H9 (cell line): ENCODE measurements at regions not wholly inside any gene's neighbourhood (a gene's known extent, or its start where the extent isn't known, plus 50 kb on each side); places are given as distances from the start of the nearest gene placed in this dataset.

ENCODE experiments used
- DNase-seq: peaks from one replicate; pipeline ENCODE4 v3.0.0-alpha.2; 2017
- H2AFZ ChIP-seq: one replicate; pipeline ENCODE4 v1.6.1; 2013; ENCODE audit warnings: mild to moderate bottlenecking, low read length, control low read depth, moderate library complexity
- H2AK5ac ChIP-seq: 2 replicates; pipeline ENCODE4 v1.6.1; 2013; ENCODE audit warnings: low read length, control low read depth, mixed read lengths; ENCODE audit not compliant: insufficient read length
- H2BK120ac ChIP-seq: one replicate; pipeline ENCODE4 v1.6.1; 2013; ENCODE audit warnings: low read depth, mild to moderate bottlenecking, low read length, control low read depth, inconsistent platforms; ENCODE audit not compliant: poor library complexity, severe bottlenecking
- H2BK12ac ChIP-seq: 2 replicates; pipeline ENCODE4 v1.6.1; 2013; ENCODE audit warnings: low read length, control low read depth, mixed read lengths, low read depth; ENCODE audit not compliant: insufficient read length
- H2BK15ac ChIP-seq: 2 replicates; pipeline ENCODE4 v1.6.1; 2013; ENCODE audit warnings: low read depth, low read length, control low read depth
- H2BK20ac ChIP-seq: one replicate; pipeline ENCODE4 v1.6.1; 2013; ENCODE audit warnings: low read depth, mild to moderate bottlenecking, low read length, control low read depth, inconsistent platforms; ENCODE audit not compliant: poor library complexity, severe bottlenecking
- H2BK5ac ChIP-seq: 2 replicates; pipeline ENCODE4 v1.6.1; 2013; ENCODE audit warnings: low read length, control low read depth, mixed read lengths; ENCODE audit not compliant: insufficient read length
- H3K14ac ChIP-seq: 2 replicates; pipeline ENCODE4 v1.6.1; 2013; ENCODE audit warnings: low read length, control low read depth; ENCODE audit not compliant: insufficient read depth
- H3K18ac ChIP-seq: 2 replicates; pipeline ENCODE4 v1.6.1; 2013; ENCODE audit warnings: low read depth, mild to moderate bottlenecking, mixed read lengths, low read length, control low read depth; ENCODE audit not compliant: insufficient read length
- H3K23ac ChIP-seq: 2 replicates; pipeline ENCODE4 v1.6.1; 2013; ENCODE audit warnings: low read length, control low read depth, mixed read lengths, low read depth; ENCODE audit not compliant: insufficient read length
- H3K23me2 ChIP-seq: 2 replicates; pipeline ENCODE4 v1.6.1; 2013; ENCODE audit warnings: low read depth, mild to moderate bottlenecking, mixed read lengths, low read length, control low read depth; ENCODE audit not compliant: insufficient read length, poor library complexity, severe bottlenecking
- H3K27ac ChIP-seq: 2 replicates; pipeline ENCODE4 v1.5.1; 2013; ENCODE audit warnings: low read length, control low read depth, mixed read lengths, low read depth; ENCODE audit not compliant: insufficient read length
- H3K27me3 ChIP-seq: 2 replicates; pipeline ENCODE4 v1.6.1; 2013; ENCODE audit warnings: low read length, control low read depth, inconsistent platforms; ENCODE audit not compliant: insufficient read depth
- H3K4ac ChIP-seq: 2 replicates; pipeline ENCODE4 v1.6.1; 2013; ENCODE audit warnings: low read depth, mild to moderate bottlenecking, control low read depth, inconsistent platforms, low read length, moderate library complexity
- H3K4me1 ChIP-seq: 2 replicates; pipeline ENCODE4 v1.6.1; 2013; ENCODE audit warnings: low read length, control low read depth, inconsistent platforms; ENCODE audit not compliant: insufficient read depth
- H3K4me2 ChIP-seq: 2 replicates; pipeline ENCODE4 v1.6.1; 2013; ENCODE audit warnings: low read length, control low read depth, mixed read lengths; ENCODE audit not compliant: insufficient read length, insufficient read depth
- H3K56ac ChIP-seq: 2 replicates; pipeline ENCODE4 v1.6.1; 2013; ENCODE audit warnings: low read depth, mild to moderate bottlenecking, mixed read lengths, low read length, control low read depth; ENCODE audit not compliant: insufficient read length
- H3K79me1 ChIP-seq: 2 replicates; pipeline ENCODE4 v1.6.1; 2013; ENCODE audit warnings: low read depth, mild to moderate bottlenecking, moderate library complexity, low read length, control low read depth, inconsistent platforms; ENCODE audit not compliant: insufficient read depth, poor library complexity, severe bottlenecking
- H3K79me2 ChIP-seq: 2 replicates; pipeline ENCODE4 v1.6.1; 2013; ENCODE audit warnings: low read length, control low read depth, inconsistent platforms; ENCODE audit not compliant: insufficient read depth
- H3K9ac ChIP-seq: 2 replicates; pipeline ENCODE4 v1.6.1; 2013; ENCODE audit warnings: low read length, control low read depth, mixed read lengths; ENCODE audit not compliant: insufficient read length; ENCODE audit errors: extremely low read depth
- H3K9me3 ChIP-seq: one replicate; pipeline ENCODE4 v1.6.1; 2013; ENCODE audit warnings: low read depth, low read length, inconsistent platforms; ENCODE audit not compliant: control insufficient read depth
- H3T11ph ChIP-seq: one replicate; pipeline ENCODE4 v1.6.1; 2013; ENCODE audit warnings: mild to moderate bottlenecking, low read length, control low read depth, inconsistent platforms
- H4K20me1 ChIP-seq: one replicate; pipeline ENCODE4 v1.6.1; 2013; ENCODE audit not compliant: control insufficient read depth, insufficient read length, insufficient read depth
- H4K5ac ChIP-seq: 2 replicates; pipeline ENCODE4 v1.6.1; 2013; ENCODE audit warnings: low read depth, mild to moderate bottlenecking, mixed read lengths, low read length, control low read depth; ENCODE audit not compliant: insufficient read length
- H4K8ac ChIP-seq: replicated peaks from 2 replicates; pipeline ENCODE4 v1.6.1; 2013; ENCODE audit warnings: low read length, control low read depth, mixed read lengths, low read depth; ENCODE audit not compliant: insufficient read length
- H4K91ac ChIP-seq: 2 replicates; pipeline ENCODE4 v1.6.1; 2013; ENCODE audit warnings: low read depth, mild to moderate bottlenecking, moderate library complexity, mixed read lengths, low read length, control low read depth; ENCODE audit not compliant: insufficient read length
- H3K27ac Mint-ChIP-seq, 3 experiments: 2 replicates in 2 of 3; 3 replicates in 1 of 3; pipeline ENCODE4 v1.8.0; 2020 to 2021; ENCODE audit warnings: mixed read lengths in 3 of 3, mild to moderate bottlenecking in 1 of 3, moderate library complexity in 1 of 3
- H3K27me3 Mint-ChIP-seq: 2 replicates; pipeline ENCODE4 v1.8.0; 2021; ENCODE audit warnings: low read depth, mild to moderate bottlenecking, moderate library complexity, mixed read lengths
- H3K36me3 Mint-ChIP-seq, 3 experiments: 2 replicates in 2 of 3; 3 replicates in 1 of 3; pipeline ENCODE4 v1.8.0; 2020 to 2021; ENCODE audit warnings: low read depth in 3 of 3, mixed read lengths in 3 of 3; ENCODE audit not compliant: insufficient read depth in 1 of 3
- H3K4me1 Mint-ChIP-seq, 2 experiments: 2 replicates each; pipeline ENCODE4 v1.8.0; 2020; ENCODE audit warnings: mixed read lengths in 2 of 2
- H3K4me3 Mint-ChIP-seq, 2 experiments: 2 replicates in 1 of 2; 3 replicates in 1 of 2; pipeline ENCODE4 v1.8.0; 2020 to 2021; ENCODE audit warnings: mild to moderate bottlenecking in 2 of 2, mixed read lengths in 2 of 2, moderate library complexity in 1 of 2
- H3K9me3 Mint-ChIP-seq, 2 experiments: 2 replicates in 1 of 2; 3 replicates in 1 of 2; pipeline ENCODE4 v1.8.0; 2020; ENCODE audit warnings: mild to moderate bottlenecking in 2 of 2, mixed read lengths in 2 of 2, moderate library complexity in 1 of 2
- WGBS: extraction: QIAGEN DNeasy Blood & Tissue Kit; methylation state at CpG from one replicate; pipeline ENCODE4 v1.1.7; 2013; ENCODE audit warnings: missing lambda C conversion rate, low lambda C conversion rate, mixed read lengths; ENCODE audit not compliant: insufficient read length; ENCODE audit errors: extremely low coverage; 5-methylcytosine and 5-hydroxymethylcytosine counted together
- TF ChIP-seq, protein P1 (sequence below): fragments of 200-600 bp; sonication (generic); conservative IDR thresholded peaks from 3 replicates; pipeline ENCODE4 v1.8.0; 2021; ENCODE audit warnings: antibody characterized with exemption, mild to moderate bottlenecking

DNA sequence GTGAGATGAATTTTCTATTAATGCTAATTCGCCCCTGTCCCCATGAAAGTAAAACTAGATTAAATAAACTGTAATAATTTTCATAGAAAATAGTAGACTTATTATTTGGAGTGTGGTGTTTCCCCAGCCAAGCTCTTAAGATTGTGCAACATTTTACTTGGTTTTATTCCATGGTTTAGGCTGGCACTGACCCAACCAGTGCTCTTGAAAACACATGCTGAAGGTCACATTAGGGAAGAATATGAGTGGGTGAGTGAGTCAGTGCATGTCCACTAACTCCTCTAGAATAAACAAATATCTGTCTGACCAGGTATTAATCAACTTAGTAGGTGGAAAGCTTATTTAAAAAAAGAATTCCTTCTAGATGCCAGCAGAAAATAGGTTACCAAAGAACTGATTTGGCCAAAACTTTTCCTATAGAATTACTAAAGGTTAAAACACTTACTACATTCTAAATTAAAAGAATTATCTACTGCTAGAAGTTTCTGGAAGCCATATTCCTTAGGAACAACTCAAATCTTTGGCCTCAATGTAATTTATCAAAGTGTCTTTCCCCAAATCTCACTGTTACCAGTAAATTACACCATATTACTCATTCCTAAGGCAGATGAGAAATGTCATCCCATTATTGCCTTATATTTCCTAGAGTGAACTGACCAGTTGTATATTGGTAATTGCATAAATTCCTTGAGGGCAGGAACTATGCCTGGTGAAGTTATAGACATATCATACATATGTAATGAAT lies 89.7 kb upstream of the RGS1 start:
- no peak overlapping the region for H2AFZ ChIP-seq
- no CpG with 5 or more reads among the region's 1 CpG for WGBS
- H3K79me1 ChIP-seq = no peaks in the 10 kb centered on the region
- H4K20me1 ChIP-seq = no peaks in the 10 kb centered on the region
- no peak overlapping the region for H4K91ac ChIP-seq
- H3K14ac ChIP-seq = no peak overlapping the region
- no peak for DNase-seq
- H3K27me3 Mint-ChIP-seq = no peaks in the 10 kb centered on the region
- no peak overlapping the region for H3K4me3 Mint-ChIP-seq
- H2BK20ac ChIP-seq = no peak overlapping the region
- H3K4me1 ChIP-seq = no peaks in the 10 kb centered on the region
- no peak overlapping the region for H3K18ac ChIP-seq
- no peak overlapping the region for H2BK120ac ChIP-seq
- no peak overlapping the region for H4K5ac ChIP-seq
- H2AK5ac ChIP-seq = no peak overlapping the region
- peaks cover 0 to 3% of the 10 kb centered on the region in 2 experiments; a peak in 1 of 4 replicates for H3K4me1 Mint-ChIP-seq
- H3K9me3 ChIP-seq = no peaks in the 10 kb centered on the region
- H2BK12ac ChIP-seq = no peak overlapping the region
- H4K8ac ChIP-seq = no peak overlapping the region
- H2BK15ac ChIP-seq = no peak overlapping the region
- no peak overlapping the region for H3K27ac Mint-ChIP-seq
- TF ChIP-seq, protein P1, sequence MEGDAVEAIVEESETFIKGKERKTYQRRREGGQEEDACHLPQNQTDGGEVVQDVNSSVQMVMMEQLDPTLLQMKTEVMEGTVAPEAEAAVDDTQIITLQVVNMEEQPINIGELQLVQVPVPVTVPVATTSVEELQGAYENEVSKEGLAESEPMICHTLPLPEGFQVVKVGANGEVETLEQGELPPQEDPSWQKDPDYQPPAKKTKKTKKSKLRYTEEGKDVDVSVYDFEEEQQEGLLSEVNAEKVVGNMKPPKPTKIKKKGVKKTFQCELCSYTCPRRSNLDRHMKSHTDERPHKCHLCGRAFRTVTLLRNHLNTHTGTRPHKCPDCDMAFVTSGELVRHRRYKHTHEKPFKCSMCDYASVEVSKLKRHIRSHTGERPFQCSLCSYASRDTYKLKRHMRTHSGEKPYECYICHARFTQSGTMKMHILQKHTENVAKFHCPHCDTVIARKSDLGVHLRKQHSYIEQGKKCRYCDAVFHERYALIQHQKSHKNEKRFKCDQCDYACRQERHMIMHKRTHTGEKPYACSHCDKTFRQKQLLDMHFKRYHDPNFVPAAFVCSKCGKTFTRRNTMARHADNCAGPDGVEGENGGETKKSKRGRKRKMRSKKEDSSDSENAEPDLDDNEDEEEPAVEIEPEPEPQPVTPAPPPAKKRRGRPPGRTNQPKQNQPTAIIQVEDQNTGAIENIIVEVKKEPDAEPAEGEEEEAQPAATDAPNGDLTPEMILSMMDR = no peak
- no peaks in the 10 kb centered on the region for H3K23me2 ChIP-seq
- H3K4me2 ChIP-seq = no peak overlapping the region
- no peaks in the 10 kb centered on the region for H3K79me2 ChIP-seq
- H3K9me3 Mint-ChIP-seq = peaks cover 3% of the 10 kb centered on the region in 2 experiments; a peak in 3 of 5 replicates
- H3T11ph ChIP-seq = no peak overlapping the region
- no peaks in the 10 kb centered on the region for H3K27me3 ChIP-seq
- H3K4ac ChIP-seq = no peak overlapping the region
- H3K23ac ChIP-seq = no peak overlapping the region
- H2BK5ac ChIP-seq = no peak overlapping the region
- H3K27ac ChIP-seq = no peak overlapping the region
- peaks cover 0 to 4% (median 0%) of the 10 kb centered on the region in 3 experiments; a peak in 1 of 7 replicates for H3K36me3 Mint-ChIP-seq
- H3K9ac ChIP-seq = no peak overlapping the region
- H3K56ac ChIP-seq = no peak overlapping the region
